ENCODE measurements at regions not wholly inside any gene's neighbourhood (a gene's known extent, or its start where the extent isn't known, plus 50 kb on each side); places are given as distances from the start of the nearest gene placed in this dataset.

DNA sequence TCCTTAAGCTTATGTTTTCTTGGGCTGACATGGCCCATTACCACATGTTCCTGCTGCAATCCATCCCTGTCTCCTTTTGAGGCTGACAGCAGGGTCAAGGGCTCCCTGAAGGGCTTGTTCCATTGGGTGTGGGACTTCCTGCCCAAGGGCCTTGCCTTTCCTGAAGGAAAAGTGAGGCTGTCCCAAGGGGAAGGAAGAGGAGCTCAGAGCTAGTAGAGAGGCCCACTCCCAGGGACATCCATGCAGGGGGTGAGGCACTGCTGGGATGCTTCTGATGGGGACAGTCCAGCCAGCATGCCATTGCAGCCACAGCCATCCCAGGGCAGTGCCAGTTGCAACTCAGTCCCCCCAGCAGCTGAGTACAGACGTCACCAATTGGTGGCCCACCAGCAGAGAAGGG lies 138.4 kb upstream of the FOXA2 start:
- no peak for TF ChIP-seq CTCF (IDR thresholded peaks at IDR 0.05 in 8 of 11, conservative IDR thresholded peaks at IDR 0.05 in 3 of 11)
- no peak for TF ChIP-seq POLR2A (IDR thresholded peaks at IDR 0.05)
- TF ChIP-seq POLR2AphosphoS5 (IDR thresholded peaks at IDR 0.05) = no peak
